ENCODE measurements at regions not wholly inside any gene's neighbourhood (a gene's known extent, or its start where the extent isn't known, plus 50 kb on each side); places are given as distances from the start of the nearest gene placed in this dataset.

DNA sequence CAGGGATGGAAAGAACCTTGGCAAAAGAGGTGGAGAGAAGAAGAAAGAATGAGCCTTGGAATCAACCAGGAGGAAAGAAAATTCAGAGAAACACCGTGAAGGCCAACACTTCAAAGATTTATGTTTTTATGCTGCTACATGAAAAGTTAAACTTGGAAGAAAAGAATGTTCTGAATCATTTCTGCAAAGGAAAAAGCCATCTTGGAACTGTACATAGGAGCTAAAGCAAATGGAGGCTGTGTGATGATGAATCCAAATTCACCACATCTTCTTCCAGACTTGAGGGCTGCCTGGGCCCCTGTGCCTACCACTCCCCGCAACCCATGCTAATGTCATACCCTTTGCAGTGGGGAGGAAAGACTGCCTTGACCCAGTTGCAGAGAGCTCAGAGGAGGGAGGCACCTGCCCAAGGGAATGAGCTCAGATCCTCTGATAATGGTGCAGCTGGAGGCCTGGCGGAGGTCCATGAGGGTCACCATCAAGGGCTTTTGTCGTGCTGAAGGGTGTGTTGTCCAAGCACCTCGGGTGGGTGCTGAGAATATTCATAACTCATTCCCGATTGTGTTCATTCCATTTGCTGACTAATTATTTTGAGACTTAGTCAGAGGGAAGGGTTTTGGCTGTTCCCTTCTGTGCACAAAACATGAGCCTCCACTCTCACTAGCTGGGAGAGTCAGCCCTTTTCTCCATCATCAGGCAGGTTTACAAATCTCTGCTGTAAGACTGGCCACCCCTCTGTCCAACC is 245.8 kb upstream of the JAG1 start:
- TF ChIP-seq, protein P1, sequence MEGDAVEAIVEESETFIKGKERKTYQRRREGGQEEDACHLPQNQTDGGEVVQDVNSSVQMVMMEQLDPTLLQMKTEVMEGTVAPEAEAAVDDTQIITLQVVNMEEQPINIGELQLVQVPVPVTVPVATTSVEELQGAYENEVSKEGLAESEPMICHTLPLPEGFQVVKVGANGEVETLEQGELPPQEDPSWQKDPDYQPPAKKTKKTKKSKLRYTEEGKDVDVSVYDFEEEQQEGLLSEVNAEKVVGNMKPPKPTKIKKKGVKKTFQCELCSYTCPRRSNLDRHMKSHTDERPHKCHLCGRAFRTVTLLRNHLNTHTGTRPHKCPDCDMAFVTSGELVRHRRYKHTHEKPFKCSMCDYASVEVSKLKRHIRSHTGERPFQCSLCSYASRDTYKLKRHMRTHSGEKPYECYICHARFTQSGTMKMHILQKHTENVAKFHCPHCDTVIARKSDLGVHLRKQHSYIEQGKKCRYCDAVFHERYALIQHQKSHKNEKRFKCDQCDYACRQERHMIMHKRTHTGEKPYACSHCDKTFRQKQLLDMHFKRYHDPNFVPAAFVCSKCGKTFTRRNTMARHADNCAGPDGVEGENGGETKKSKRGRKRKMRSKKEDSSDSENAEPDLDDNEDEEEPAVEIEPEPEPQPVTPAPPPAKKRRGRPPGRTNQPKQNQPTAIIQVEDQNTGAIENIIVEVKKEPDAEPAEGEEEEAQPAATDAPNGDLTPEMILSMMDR (IDR thresholded peaks at IDR 0.05) = no peak
- no peak for TF ChIP-seq POLR2A (IDR thresholded peaks at IDR 0.05)

Data from uterus (tissue), 2 donors.